ENCODE measurements at regions not wholly inside any gene's neighbourhood (a gene's known extent, or its start where the extent isn't known, plus 50 kb on each side); places are given as distances from the start of the nearest gene placed in this dataset.

DNA sequence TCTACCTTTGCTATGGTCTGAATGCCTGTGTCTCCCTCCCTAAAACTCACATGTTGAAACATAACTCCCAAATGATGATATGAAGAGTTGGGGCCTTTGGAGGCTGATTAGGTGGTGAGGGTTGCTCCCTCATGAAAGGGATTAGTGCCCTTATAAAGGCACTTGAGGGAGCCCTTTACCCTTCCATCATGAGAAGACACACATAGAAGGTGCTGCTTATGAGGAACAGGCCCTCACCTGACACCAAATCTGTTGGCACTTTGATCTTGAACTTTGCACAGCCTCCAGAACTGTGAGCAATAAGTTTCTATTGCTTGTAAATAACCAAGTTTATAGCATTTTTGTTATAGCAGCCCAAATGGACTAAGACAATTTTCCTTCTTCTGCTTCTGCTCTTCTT is 76.2 kb upstream of the ADAMTS9 start:
- Mint-ChIP-seq H3K36me3 (ENCODE audit: low read depth) (peaks cover 4% of the 10 kb centered on the region), H3K9me3 (no peaks in the 10 kb centered on the region), H3K27me3 (ENCODE audit: low read depth) (no peaks in the 10 kb centered on the region), H3K4me1 (peaks cover 14% of the 10 kb centered on the region), H3K27ac (no peak overlapping the region), H3K4me3 (no peak overlapping the region)
- TF ChIP-seq, protein P1, sequence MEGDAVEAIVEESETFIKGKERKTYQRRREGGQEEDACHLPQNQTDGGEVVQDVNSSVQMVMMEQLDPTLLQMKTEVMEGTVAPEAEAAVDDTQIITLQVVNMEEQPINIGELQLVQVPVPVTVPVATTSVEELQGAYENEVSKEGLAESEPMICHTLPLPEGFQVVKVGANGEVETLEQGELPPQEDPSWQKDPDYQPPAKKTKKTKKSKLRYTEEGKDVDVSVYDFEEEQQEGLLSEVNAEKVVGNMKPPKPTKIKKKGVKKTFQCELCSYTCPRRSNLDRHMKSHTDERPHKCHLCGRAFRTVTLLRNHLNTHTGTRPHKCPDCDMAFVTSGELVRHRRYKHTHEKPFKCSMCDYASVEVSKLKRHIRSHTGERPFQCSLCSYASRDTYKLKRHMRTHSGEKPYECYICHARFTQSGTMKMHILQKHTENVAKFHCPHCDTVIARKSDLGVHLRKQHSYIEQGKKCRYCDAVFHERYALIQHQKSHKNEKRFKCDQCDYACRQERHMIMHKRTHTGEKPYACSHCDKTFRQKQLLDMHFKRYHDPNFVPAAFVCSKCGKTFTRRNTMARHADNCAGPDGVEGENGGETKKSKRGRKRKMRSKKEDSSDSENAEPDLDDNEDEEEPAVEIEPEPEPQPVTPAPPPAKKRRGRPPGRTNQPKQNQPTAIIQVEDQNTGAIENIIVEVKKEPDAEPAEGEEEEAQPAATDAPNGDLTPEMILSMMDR (IDR thresholded peaks at IDR 0.05; ENCODE audit: unreplicated experiment in 3 of 3) = no peak

DNA sequence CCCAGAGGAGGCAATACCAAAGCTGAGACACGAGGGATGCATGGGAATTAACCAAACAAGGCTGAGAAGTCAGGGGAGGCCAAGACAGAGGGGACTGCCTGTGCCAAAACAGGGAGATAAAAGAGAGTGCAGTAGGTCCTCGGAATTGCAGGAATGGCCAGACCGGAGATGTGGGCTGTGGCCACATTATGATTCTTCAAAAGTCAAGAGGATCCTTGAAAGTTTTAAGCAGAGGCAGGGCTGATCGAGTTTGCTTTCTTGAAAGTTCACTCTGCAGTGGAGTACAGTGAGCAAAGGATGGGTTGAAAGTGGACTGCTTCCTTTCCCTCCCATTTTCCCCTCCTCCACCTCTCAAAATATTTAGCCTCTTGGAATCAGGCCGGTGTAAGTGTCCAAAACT is 73.9 kb upstream of the ADAMTS9 start:
- TF ChIP-seq, protein P1 (IDR thresholded peaks at IDR 0.05; ENCODE audit: unreplicated experiment in 3 of 3) = no peak
- Mint-ChIP-seq H3K9me3 (no peaks in the 10 kb centered on the region), H3K27ac (no peak overlapping the region), H3K36me3 (ENCODE audit: low read depth) (peaks cover 4% of the 10 kb centered on the region), H3K27me3 (ENCODE audit: low read depth) (no peaks in the 10 kb centered on the region), H3K4me3 (no peak overlapping the region), H3K4me1 (peaks cover 13% of the 10 kb centered on the region)

DNA sequence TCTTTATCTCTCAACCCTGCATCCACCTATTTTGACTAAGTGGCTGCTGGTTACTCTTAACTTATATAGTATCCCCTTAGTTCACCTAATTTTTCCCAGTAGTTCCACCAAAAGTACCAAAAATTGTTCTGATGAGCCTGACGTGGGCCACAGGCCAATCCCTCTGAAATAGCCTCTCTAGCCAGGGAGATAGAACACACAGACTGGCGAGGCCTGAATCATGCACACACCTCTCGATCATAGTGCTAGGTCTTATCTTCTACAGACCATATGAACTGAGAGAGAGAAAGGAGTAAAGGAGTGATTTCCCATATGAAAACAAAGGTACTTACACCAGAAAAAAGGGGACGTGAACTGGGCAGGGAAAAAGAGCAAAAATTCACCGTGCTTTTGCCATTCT is 72.5 kb upstream of the ADAMTS9 start:
- Mint-ChIP-seq H3K36me3 (ENCODE audit: low read depth) (peaks cover 12% of the 10 kb centered on the region), H3K9me3 (no peaks in the 10 kb centered on the region), H3K27ac (no peak overlapping the region), H3K27me3 (ENCODE audit: low read depth) (no peaks in the 10 kb centered on the region), H3K4me1 (peaks cover 8% of the 10 kb centered on the region), H3K4me3 (no peak overlapping the region)
- TF ChIP-seq, protein P1 (IDR thresholded peaks at IDR 0.05; ENCODE audit: unreplicated experiment in 3 of 3) = no peak

DNA sequence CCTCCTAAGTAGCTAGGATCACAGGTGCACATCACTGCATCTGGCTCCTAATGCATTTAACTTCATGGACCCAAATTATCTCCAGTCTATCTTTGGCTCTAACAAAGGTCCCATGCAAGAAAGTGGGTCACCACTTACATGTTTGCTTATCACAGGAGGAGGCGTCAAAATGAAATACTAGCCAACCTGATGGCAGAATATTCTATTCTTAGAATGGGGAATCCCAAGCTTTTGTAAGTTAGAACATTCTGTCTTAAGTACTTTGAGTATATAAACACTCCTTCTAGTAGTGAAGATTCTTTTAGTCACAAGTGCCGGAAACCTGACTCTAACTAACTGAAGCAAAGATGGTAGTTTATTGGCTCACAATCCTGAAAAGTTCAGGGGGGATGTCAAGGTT is 72.0 kb upstream of the ADAMTS9 start:
- TF ChIP-seq, protein P1 (IDR thresholded peaks at IDR 0.05; ENCODE audit: unreplicated experiment in 3 of 3) = no peak
- peaks cover 12% of the 10 kb centered on the region for H3K36me3 Mint-ChIP-seq (ENCODE audit: low read depth)
- no peak overlapping the region for H3K27ac Mint-ChIP-seq
- H3K9me3 Mint-ChIP-seq = no peaks in the 10 kb centered on the region
- no peak overlapping the region for H3K4me3 Mint-ChIP-seq
- peaks cover 8% of the 10 kb centered on the region for H3K4me1 Mint-ChIP-seq
- H3K27me3 Mint-ChIP-seq (ENCODE audit: low read depth) = no peaks in the 10 kb centered on the region

DNA sequence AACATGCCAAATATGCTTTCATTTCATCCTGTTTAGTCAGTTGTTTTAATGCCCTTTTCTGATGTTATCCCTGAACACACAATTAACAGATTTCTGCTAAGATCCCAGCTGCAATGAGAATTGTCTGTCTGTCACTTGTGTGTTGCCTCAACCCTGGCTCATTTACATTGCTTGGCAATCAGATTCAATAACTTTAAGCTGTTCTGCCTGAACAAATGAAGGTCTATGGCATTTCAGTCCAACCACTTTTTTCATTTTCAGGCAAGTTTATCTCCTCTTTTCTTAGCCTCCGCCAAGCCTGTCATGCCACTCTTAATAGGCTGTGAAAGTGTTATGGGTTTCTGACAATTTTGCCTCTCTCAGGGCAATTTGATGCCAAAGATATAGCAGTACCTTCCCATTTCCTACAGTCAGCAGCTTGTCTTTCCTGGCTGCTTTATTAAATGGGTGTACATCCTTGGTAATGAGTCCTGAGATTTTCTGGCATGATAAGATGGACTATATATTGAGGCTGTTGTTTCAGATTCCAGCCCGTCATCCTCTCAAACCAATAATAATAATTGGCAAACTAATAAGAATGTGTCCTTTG is 68.7 kb upstream of the ADAMTS9 start:
- H3K27ac Mint-ChIP-seq = no peak overlapping the region
- H3K36me3 Mint-ChIP-seq (ENCODE audit: low read depth) = peaks cover 21% of the 10 kb centered on the region
- TF ChIP-seq, protein P1 (IDR thresholded peaks at IDR 0.05; ENCODE audit: unreplicated experiment in 3 of 3) = no peak
- peaks cover 14% of the 10 kb centered on the region for H3K9me3 Mint-ChIP-seq
- no peak overlapping the region for H3K4me3 Mint-ChIP-seq
- peaks cover 4% of the 10 kb centered on the region for H3K27me3 Mint-ChIP-seq (ENCODE audit: low read depth)
- peaks cover 2% of the 10 kb centered on the region for H3K4me1 Mint-ChIP-seq

DNA sequence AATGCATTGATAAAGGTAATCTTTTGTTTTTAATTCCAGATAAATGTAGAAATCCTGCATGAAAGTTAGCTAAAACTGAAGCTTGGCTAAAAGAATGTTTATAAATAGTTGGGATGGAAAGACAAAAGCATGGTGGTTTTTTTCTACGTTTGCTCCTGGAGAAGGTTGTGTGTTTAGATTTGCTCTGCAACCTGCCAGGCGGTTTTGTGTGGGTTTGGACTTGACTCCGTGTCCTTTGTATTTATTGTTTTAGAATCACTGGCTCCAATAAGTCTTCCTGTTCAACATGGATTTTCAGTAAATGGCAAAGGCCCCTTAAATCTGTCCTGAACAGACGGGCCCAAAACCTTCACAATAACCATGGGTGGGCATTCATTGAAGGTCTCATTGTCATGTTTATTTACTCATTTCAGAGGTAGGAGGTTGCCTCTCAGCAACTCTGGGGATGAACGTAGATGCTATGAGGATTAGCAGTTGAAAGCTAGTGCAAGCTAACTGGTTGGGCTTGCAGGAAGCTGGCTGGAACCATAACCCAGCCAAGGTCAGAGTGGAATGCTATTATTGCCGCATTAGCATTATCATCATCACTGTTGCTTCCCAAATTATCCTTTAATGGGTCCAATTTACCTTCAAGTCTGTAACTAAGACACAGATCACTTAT is 60.6 kb upstream of the ADAMTS9 start:
- Mint-ChIP-seq H3K9me3 (peaks cover 7% of the 10 kb centered on the region), H3K4me3 (peak overlapping the region in 1 of 3 experiments; percentile 10), H3K27ac (peak overlapping the region in 2 of 3 experiments; percentile 83 to 89), H3K4me1 (peaks cover 20% of the 10 kb centered on the region), H3K27me3 (ENCODE audit: low read depth) (peaks cover 4% of the 10 kb centered on the region), H3K36me3 (ENCODE audit: low read depth) (peaks cover 10% of the 10 kb centered on the region)
- TF ChIP-seq, protein P1 (IDR thresholded peaks at IDR 0.05; ENCODE audit: unreplicated experiment in 3 of 3) = no peak

All from nephron (organoid).